Upper lobe of left lung (tissue), 4 donors: ENCODE measurements at regions not wholly inside any gene's neighbourhood (a gene's known extent, or its start where the extent isn't known, plus 50 kb on each side); places are given as distances from the start of the nearest gene placed in this dataset.

Experiments
- CTCF ChIP-seq, 6 experiments: fragments of 450-650 bp in 4 of 6; fragments of 200-600 bp in 2 of 6; sonication (generic) in 2 of 6; IDR thresholded peaks; one replicate each; pipeline ENCODE4 v1.5.1; 2016 to 2019; ENCODE audit warnings: antibody characterized with exemption in 6 of 6
- EP300 ChIP-seq, 4 donors: sonication (generic); formaldehyde crosslinking; IDR thresholded peaks; one replicate each; pipeline ENCODE4 v1.5.1; 2017; ENCODE audit warnings: antibody characterized with exemption in 4 of 4, control low read depth in 2 of 4

- no peak for TF ChIP-seq CTCF (IDR thresholded peaks at IDR 0.05)
- TF ChIP-seq EP300 (IDR thresholded peaks at IDR 0.05) = no peak
These were observed 601.3 kb upstream of the GHITM start for GRCh38 chr10:83538047-83538446.
